GM23338 (cell line): ENCODE measurements at regions not wholly inside any gene's neighbourhood (a gene's known extent, or its start where the extent isn't known, plus 50 kb on each side); places are given as distances from the start of the nearest gene placed in this dataset.

Experiments
- ATAC-seq: fragments of 200-7000 bp; cut with Tn5 transposase; 3 replicates; pipeline ENCODE4 v1.9.1; 2020
- DNase-seq: peaks from one replicate; pipeline ENCODE4 v3.0.0-alpha.2; 2015; ENCODE audit warnings: low spot score
- H2AFZ ChIP-seq: fragments of 200-600 bp; sonication (generic); 2 replicates; pipeline ENCODE4 v1.8.0; 2016; ENCODE audit warnings: antibody characterized with exemption, mild to moderate bottlenecking, moderate library complexity
- H3F3A ChIP-seq: fragments of 200-600 bp; sonication (generic); replicated peaks from 2 replicates; pipeline ENCODE4 v1.8.0; 2017; ENCODE audit warnings: antibody characterized with exemption, mixed run types, low read depth
- H3K27ac ChIP-seq: fragments of 200-600 bp; sonication (generic); 2 replicates; pipeline ENCODE4 v1.6.1; 2016; ENCODE audit warnings: low read depth
- H3K27me3 ChIP-seq: fragments of 200-600 bp; sonication (generic); 2 replicates; pipeline ENCODE4 v1.8.0; 2016; ENCODE audit warnings: mild to moderate bottlenecking, mixed run types, moderate library complexity; ENCODE audit not compliant: insufficient read depth
- H3K36me3 ChIP-seq: fragments of 200-600 bp; sonication (generic); 2 replicates; pipeline ENCODE4 v1.8.0; 2016; ENCODE audit warnings: mild to moderate bottlenecking; ENCODE audit not compliant: insufficient read depth
- H3K4me1 ChIP-seq: fragments of 200-600 bp; sonication (generic); 2 replicates; pipeline ENCODE4 v1.8.0; 2016; ENCODE audit warnings: mild to moderate bottlenecking, moderate library complexity; ENCODE audit not compliant: insufficient read depth
- H3K4me2 ChIP-seq: fragments of 200-600 bp; sonication (generic); 2 replicates; pipeline ENCODE4 v1.7.1; 2017; ENCODE audit warnings: mixed run types
- H3K4me3 ChIP-seq: fragments of 200-600 bp; sonication (generic); 2 replicates; pipeline ENCODE4 v1.6.1; 2016; ENCODE audit warnings: mixed run types
- H3K79me2 ChIP-seq: fragments of 200-600 bp; sonication (generic); replicated peaks from 2 replicates; pipeline ENCODE4 v1.8.0; 2017; ENCODE audit warnings: mild to moderate bottlenecking; ENCODE audit not compliant: insufficient read depth
- H3K9me2 ChIP-seq: fragments of 200-600 bp; sonication (generic); 2 replicates; pipeline ENCODE4 v1.8.0; 2017; ENCODE audit not compliant: insufficient read depth
- H4K20me1 ChIP-seq: fragments of 200-600 bp; sonication (generic); replicated peaks from 2 replicates; pipeline ENCODE4 v1.8.0; 2017; ENCODE audit warnings: mild to moderate bottlenecking; ENCODE audit not compliant: insufficient read depth
- H3K27ac Mint-ChIP-seq: 2 replicates; pipeline ENCODE4 v1.8.0; 2020; ENCODE audit warnings: inconsistent platforms, mild to moderate bottlenecking, moderate library complexity, mixed read lengths
- H3K27me3 Mint-ChIP-seq: 3 replicates; pipeline ENCODE4 v1.8.0; 2022; ENCODE audit warnings: low read depth, mild to moderate bottlenecking, moderate library complexity, mixed read lengths, inconsistent platforms; ENCODE audit not compliant: insufficient read depth, poor library complexity
- H3K36me3 Mint-ChIP-seq: 3 replicates; pipeline ENCODE4 v1.8.0; 2021; ENCODE audit warnings: low read depth, mild to moderate bottlenecking, inconsistent platforms, moderate library complexity, mixed read lengths
- H3K4me1 Mint-ChIP-seq: 3 replicates; pipeline ENCODE4 v1.8.0; 2020; ENCODE audit warnings: mild to moderate bottlenecking, inconsistent platforms, mixed read lengths
- H3K4me3 Mint-ChIP-seq: 3 replicates; pipeline ENCODE4 v1.8.0; 2021; ENCODE audit warnings: moderate library complexity, mild to moderate bottlenecking, inconsistent platforms, mixed read lengths
- H3K9me3 Mint-ChIP-seq: 3 replicates; pipeline ENCODE4 v1.8.0; 2020; ENCODE audit warnings: moderate library complexity, mild to moderate bottlenecking, inconsistent platforms, mixed read lengths
- CREB1 ChIP-seq: fragments of 250-450 bp; sonication (Bioruptor Pico); IDR thresholded peaks from 2 replicates; pipeline ENCODE4 v1.5.0; 2020; ENCODE audit warnings: low read depth, mild to moderate bottlenecking, moderate library complexity
- CTCF ChIP-seq, 2 experiments: fragments of 200-600 bp in 1 of 2; sonication (generic) in 1 of 2; conservative IDR thresholded peaks; 2 replicates each; pipeline versions ENCODE4 v1.5.1 to v1.6.1; 2016 to 2017; ENCODE audit warnings: antibody characterized with exemption in 2 of 2, low read depth in 2 of 2, mild to moderate bottlenecking in 2 of 2, moderate library complexity in 1 of 2
- EZH2 ChIP-seq: fragments of 200-600 bp; sonication (generic); IDR thresholded peaks from one replicate; pipeline ENCODE4 v1.8.0; 2017; ENCODE audit warnings: antibody characterized with exemption, mild to moderate bottlenecking, low read depth; ENCODE audit not compliant: unreplicated experiment
- EZH2phosphoT487 ChIP-seq: fragments of 200-600 bp; sonication (generic); IDR thresholded peaks from one replicate; pipeline ENCODE4 v1.8.1; 2018; ENCODE audit warnings: antibody characterized with exemption; ENCODE audit not compliant: unreplicated experiment
- NANOG ChIP-seq: IDR thresholded peaks from 2 replicates; pipeline ENCODE4 v1.6.1; 2016; ENCODE audit warnings: antibody characterized with exemption, borderline replicate concordance
- POLR2AphosphoS5 ChIP-seq: IDR thresholded peaks from 2 replicates; pipeline ENCODE4 v1.6.1; 2016; ENCODE audit warnings: antibody characterized with exemption, low read depth
- REST ChIP-seq: IDR thresholded peaks from one replicate; pipeline ENCODE4 v1.6.1; 2018; ENCODE audit warnings: antibody characterized with exemption; ENCODE audit not compliant: unreplicated experiment
- STAT1 ChIP-seq: IDR thresholded peaks from one replicate; pipeline ENCODE4 v1.6.1; 2016; ENCODE audit warnings: antibody characterized with exemption; ENCODE audit not compliant: unreplicated experiment
- ZNF114 ChIP-seq: fragments of 250-450 bp; sonication (Bioruptor Pico); IDR thresholded peaks from 2 replicates; pipeline ENCODE4 v1.5.0; 2020; ENCODE audit warnings: mild to moderate bottlenecking, moderate library complexity
- ZNF331 ChIP-seq: fragments of 250-450 bp; sonication (Bioruptor Pico); IDR thresholded peaks from 2 replicates; pipeline ENCODE4 v1.5.0; 2020; ENCODE audit warnings: low read depth, mild to moderate bottlenecking, moderate library complexity

DNA sequence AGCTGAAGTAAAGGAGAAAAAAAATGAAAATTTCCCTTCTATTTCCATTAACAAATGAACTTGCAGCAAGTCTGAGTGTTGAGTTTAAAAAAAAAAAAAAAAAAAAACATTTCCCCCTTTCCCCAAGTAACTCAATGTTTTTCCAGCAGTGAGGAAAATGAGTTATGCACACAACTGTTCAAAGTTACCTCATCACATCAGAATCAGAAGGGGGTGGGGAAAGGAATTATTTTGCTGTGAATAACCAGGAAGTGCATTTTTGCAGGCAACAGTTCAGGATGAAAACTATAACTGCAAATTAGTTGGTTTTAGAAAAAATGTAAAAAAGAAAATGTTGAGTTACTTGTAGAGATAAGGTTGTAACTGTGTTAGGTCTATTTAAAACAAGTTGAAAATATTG is 568.9 kb upstream of the CITED2 start:
- Histone ChIP-seq H3K4me1 (peaks cover 20% of the 10 kb centered on the region), H3F3A (no peaks in the 10 kb centered on the region), H2AFZ (no peak overlapping the region), H4K20me1 (no peaks in the 10 kb centered on the region), H3K4me3 (no peak overlapping the region), H3K4me2 (no peak overlapping the region), H3K27me3 (no peaks in the 10 kb centered on the region), H3K27ac (no peak overlapping the region), H3K36me3 (no peaks in the 10 kb centered on the region), H3K9me2 (no peaks in the 10 kb centered on the region), H3K79me2 (no peaks in the 10 kb centered on the region)
- no peak overlapping the region for H3K27ac Mint-ChIP-seq
- ATAC-seq (no peak), DNase-seq (no peak)
- no peak for TF ChIP-seq ZNF331 (CRISPR knock-in tag)
- TF ChIP-seq NANOG: no peak
- TF ChIP-seq ZNF114 (CRISPR knock-in tag): no peak
- TF ChIP-seq EZH2: no peak
- no peak for TF ChIP-seq STAT1
- no peak for TF ChIP-seq CREB1 (CRISPR knock-in tag)
- TF ChIP-seq REST: no peak
- no peak for TF ChIP-seq CTCF (conservative IDR thresholded peaks at IDR 0.05; ENCODE audit: low read depth in 2 of 2)
- TF ChIP-seq EZH2phosphoT487: no peak
- TF ChIP-seq POLR2AphosphoS5: no peak
- no peaks in the 10 kb centered on the region; the same call in 2 of the 3 replicates for H3K9me3 Mint-ChIP-seq
- no peaks in the 10 kb centered on the region for H3K36me3 Mint-ChIP-seq
- no peaks in the 10 kb centered on the region for H3K27me3 Mint-ChIP-seq
- no peak overlapping the region for H3K4me3 Mint-ChIP-seq
- peaks cover 33% of the 10 kb centered on the region; the same call in 2 of the 3 replicates for H3K4me1 Mint-ChIP-seq

DNA sequence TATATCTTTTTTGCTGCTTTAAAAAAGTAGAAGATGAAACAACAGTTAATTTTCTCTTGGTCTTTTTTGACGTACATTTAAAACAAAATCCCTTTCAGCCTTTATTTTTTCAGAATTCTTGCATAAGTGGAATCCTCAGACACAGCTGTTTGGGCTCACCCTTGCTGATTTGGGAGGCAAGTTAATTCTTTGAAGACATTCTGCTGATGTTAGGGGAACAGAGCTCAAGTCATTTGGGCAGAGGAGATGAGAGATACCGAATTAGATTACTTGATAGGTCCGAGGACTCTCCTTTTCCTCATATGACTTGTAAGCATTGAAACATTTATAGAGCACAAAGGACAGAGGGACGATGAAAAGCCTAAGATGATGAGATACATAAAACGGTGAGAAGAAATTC is 567.9 kb upstream of the CITED2 start:
- Mint-ChIP-seq H3K4me3 (no peak overlapping the region), H3K36me3 (no peaks in the 10 kb centered on the region), H3K9me3 (no peaks in the 10 kb centered on the region), H3K27ac (no peak overlapping the region), H3K27me3 (no peaks in the 10 kb centered on the region), H3K4me1 (peaks cover 33% of the 10 kb centered on the region; the same call in 2 of the 3 replicates)
- Histone ChIP-seq H3F3A (no peaks in the 10 kb centered on the region), H3K79me2 (no peaks in the 10 kb centered on the region), H3K36me3 (no peaks in the 10 kb centered on the region), H3K4me3 (no peak overlapping the region), H3K27me3 (no peaks in the 10 kb centered on the region), H2AFZ (peak overlapping the region; percentile 14; the same call in 1 of the 2 replicates), H3K4me2 (no peak overlapping the region), H3K27ac (no peak overlapping the region), H3K9me2 (no peaks in the 10 kb centered on the region), H3K4me1 (peaks cover 20% of the 10 kb centered on the region), H4K20me1 (no peaks in the 10 kb centered on the region)
- no peak for ATAC-seq
- DNase-seq: no peak
- TF ChIP-seq ZNF114 (CRISPR knock-in tag) (no peak), NANOG (no peak), POLR2AphosphoS5 (no peak), EZH2 (no peak), CREB1 (CRISPR knock-in tag) (no peak), CTCF (conservative IDR thresholded peaks at IDR 0.05; ENCODE audit: low read depth in 2 of 2) (no peak)
